Memory B cell (primary cell): ENCODE measurements at regions not wholly inside any gene's neighbourhood (a gene's known extent, or its start where the extent isn't known, plus 50 kb on each side); places are given as distances from the start of the nearest gene placed in this dataset.

Source experiments
- ATAC-seq: fragments of 150-1000 bp; cut with Tn5 transposase; 2 replicates; pipeline ENCODE4 v1.10.0; 2021; ENCODE audit warnings: low read depth, mild to moderate bottlenecking, moderate library complexity
- DNase-seq, 2 donors: peaks; one replicate each; pipeline ENCODE4 v3.0.0; 2022; ENCODE audit warnings: low spot score in 2 of 2
- H3K27ac Mint-ChIP-seq: one replicate; pipeline ENCODE4 v1.8.0; 2022; ENCODE audit warnings: mild to moderate bottlenecking, moderate library complexity, mixed read lengths
- H3K27me3 Mint-ChIP-seq: one replicate; pipeline ENCODE4 v1.8.0; 2022; ENCODE audit warnings: mixed read lengths
- H3K36me3 Mint-ChIP-seq: one replicate; pipeline ENCODE4 v1.8.0; 2022; ENCODE audit warnings: mild to moderate bottlenecking, mixed read lengths
- H3K4me1 Mint-ChIP-seq: one replicate; pipeline ENCODE4 v1.8.0; 2022; ENCODE audit warnings: mixed read lengths
- H3K4me3 Mint-ChIP-seq: one replicate; pipeline ENCODE4 v1.8.0; 2022; ENCODE audit warnings: mild to moderate bottlenecking, moderate library complexity, mixed read lengths
- H3K9me3 Mint-ChIP-seq: one replicate; pipeline ENCODE4 v1.8.0; 2022; ENCODE audit warnings: mixed read lengths

DNA sequence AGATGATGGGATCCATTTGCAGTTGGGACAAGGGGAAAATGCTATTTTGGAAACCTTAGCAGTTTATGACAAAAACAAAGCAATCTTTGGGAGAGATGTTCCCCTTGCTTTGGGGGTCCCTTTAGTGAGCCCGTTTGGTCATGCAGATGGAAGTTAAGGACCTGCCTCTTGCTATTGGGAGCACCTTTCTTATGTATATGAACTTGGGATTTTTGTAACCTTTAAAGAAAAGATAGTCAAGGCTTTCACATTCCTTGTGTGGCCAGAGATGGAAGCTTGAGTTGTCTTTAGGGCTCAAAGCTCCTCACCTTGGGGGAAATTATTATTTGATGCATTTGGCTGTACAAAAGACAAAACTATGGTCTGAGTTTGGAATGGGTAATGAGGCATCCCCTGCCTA lies 179.0 kb upstream of the PLPP4 start:
- no peak overlapping the region for H3K27ac Mint-ChIP-seq
- H3K27me3 Mint-ChIP-seq, result peaks cover 7% of the 10 kb centered on the region
- H3K36me3 Mint-ChIP-seq, result no peaks in the 10 kb centered on the region
- DNase-seq (no peak), ATAC-seq (no peak)
- no peaks in the 10 kb centered on the region for H3K4me1 Mint-ChIP-seq
- no peaks in the 10 kb centered on the region for H3K9me3 Mint-ChIP-seq
- H3K4me3 Mint-ChIP-seq, result no peak overlapping the region

DNA sequence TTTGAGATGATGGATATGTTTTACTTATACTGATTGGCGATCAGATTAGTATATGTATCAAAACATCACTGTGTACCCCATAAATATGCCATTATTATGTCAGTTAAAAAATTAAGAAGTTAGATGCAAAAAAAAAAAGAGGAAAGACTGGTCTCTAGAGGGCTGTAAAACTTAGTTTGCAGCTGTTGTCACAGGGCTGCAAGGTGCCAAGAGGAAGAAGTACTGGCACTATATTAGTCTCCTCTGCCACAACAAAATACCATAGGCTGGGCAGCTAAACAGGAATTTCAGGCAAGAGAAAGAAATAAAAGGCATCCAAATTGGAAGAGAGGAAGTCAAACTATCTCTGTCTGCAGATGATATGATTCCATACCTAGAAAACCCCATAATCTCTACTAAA lies 177.8 kb upstream of the PLPP4 start:
- Mint-ChIP-seq H3K27me3 (peaks cover 7% of the 10 kb centered on the region), H3K9me3 (no peaks in the 10 kb centered on the region), H3K27ac (no peak overlapping the region), H3K36me3 (no peaks in the 10 kb centered on the region), H3K4me1 (no peaks in the 10 kb centered on the region), H3K4me3 (no peak overlapping the region)
- ATAC-seq (no peak), DNase-seq (no peak)

DNA sequence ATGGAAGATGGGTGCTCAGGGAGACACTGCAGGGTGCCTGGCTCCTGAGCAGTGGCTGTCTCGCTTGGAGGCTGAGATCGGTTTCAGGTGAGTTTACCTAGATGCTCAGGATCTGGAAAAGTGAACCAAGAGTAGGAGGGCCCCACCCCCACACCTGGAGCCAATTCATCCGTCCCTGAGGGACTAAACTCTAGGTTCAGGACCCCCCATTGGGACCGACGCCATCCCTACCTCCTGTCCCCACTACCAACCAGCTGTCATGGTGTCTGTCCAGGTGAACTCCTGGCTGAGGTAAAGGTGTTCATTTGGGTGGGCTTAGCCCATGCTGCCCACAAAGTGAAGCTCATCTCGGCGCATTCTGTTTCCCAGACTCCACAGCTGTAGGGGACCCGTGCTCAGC lies 174.6 kb upstream of the PLPP4 start:
- no peaks in the 10 kb centered on the region for H3K4me1 Mint-ChIP-seq
- peaks cover 2% of the 10 kb centered on the region for H3K27me3 Mint-ChIP-seq
- no peaks in the 10 kb centered on the region for H3K36me3 Mint-ChIP-seq
- no peak overlapping the region for H3K4me3 Mint-ChIP-seq
- no peak overlapping the region for H3K27ac Mint-ChIP-seq
- ATAC-seq (no peak), DNase-seq (no peak)
- H3K9me3 Mint-ChIP-seq, result no peaks in the 10 kb centered on the region

GRCh38 chr10:120282846-120283492 lies 174.1 kb upstream of the PLPP4 start:
- Mint-ChIP-seq H3K27ac (no peak overlapping the region), H3K9me3 (no peaks in the 10 kb centered on the region), H3K27me3 (peaks cover 2% of the 10 kb centered on the region), H3K4me1 (no peaks in the 10 kb centered on the region), H3K4me3 (no peak overlapping the region), H3K36me3 (no peaks in the 10 kb centered on the region)
- ATAC-seq, result no peak
- no peak for DNase-seq

DNA sequence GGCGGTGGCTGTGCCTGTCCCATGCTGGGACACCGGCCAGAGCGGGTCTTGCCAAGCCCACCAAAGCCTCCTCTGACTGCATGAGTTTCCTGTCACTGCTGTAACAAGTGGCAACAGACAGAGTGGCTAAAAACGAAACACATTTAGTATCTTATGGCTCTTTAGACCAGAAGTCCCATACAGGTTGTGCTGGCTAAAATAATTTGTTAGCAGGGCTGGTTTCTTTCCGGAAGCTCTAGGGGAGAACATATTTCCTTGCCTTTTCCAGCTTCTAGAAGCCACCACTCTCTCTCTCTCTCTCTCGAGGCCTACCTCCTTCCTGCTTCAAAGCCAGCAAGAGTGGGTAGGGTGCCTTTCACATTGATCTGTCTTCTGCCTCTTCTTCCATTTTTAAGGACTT lies 171.6 kb upstream of the PLPP4 start:
- Mint-ChIP-seq H3K27me3 (peaks cover 6% of the 10 kb centered on the region), H3K36me3 (no peaks in the 10 kb centered on the region), H3K4me1 (no peaks in the 10 kb centered on the region), H3K27ac (no peak overlapping the region), H3K4me3 (no peak overlapping the region), H3K9me3 (no peaks in the 10 kb centered on the region)
- ATAC-seq (no peak), DNase-seq (no peak)

- Mint-ChIP-seq H3K4me1 (no peaks in the 10 kb centered on the region), H3K27ac (no peak overlapping the region), H3K9me3 (no peaks in the 10 kb centered on the region), H3K4me3 (no peak overlapping the region), H3K36me3 (no peaks in the 10 kb centered on the region), H3K27me3 (peaks cover 12% of the 10 kb centered on the region)
- DNase-seq (no peak), ATAC-seq (no peak)
Measured at GRCh38 chr10:120286280-120286679, 170.7 kb upstream of the PLPP4 start.

DNA sequence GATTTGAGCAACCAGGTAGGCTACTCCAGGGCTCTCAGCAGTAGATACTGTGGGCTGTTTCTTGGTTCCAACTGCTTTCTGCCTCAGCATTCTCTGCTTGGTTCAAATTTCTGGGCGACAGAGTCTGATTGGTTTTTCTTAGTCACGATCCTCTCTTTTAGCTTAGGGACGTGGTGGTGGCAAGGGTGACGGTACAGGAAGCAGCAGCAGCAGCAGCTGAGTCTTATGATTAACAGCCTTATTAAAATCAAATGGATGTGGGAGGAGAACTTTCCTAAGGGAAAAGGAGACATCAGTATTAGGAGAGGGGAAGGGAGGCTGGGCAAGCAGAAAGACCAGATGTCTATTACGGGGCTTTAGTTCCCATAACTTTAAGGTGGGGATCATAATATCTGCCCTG lies 156.5 kb upstream of the PLPP4 start:
- Mint-ChIP-seq H3K4me3 (no peak overlapping the region), H3K9me3 (peaks cover 6% of the 10 kb centered on the region), H3K27me3 (peaks cover 3% of the 10 kb centered on the region), H3K4me1 (no peaks in the 10 kb centered on the region), H3K27ac (no peak overlapping the region), H3K36me3 (no peaks in the 10 kb centered on the region)
- DNase-seq, result no peak
- ATAC-seq, result no peak

- H3K36me3 Mint-ChIP-seq, result no peaks in the 10 kb centered on the region
- H3K4me1 Mint-ChIP-seq, result no peaks in the 10 kb centered on the region
- no peak overlapping the region for H3K27ac Mint-ChIP-seq
- no peaks in the 10 kb centered on the region for H3K27me3 Mint-ChIP-seq
- no peak overlapping the region for H3K4me3 Mint-ChIP-seq
- DNase-seq (no peak), ATAC-seq (no peak)
- H3K9me3 Mint-ChIP-seq, result peaks cover 3% of the 10 kb centered on the region
Measured at GRCh38 chr10:120308589-120308988, 148.4 kb upstream of the PLPP4 start.

- Mint-ChIP-seq H3K27me3 (peaks cover 9% of the 10 kb centered on the region), H3K27ac (no peak overlapping the region), H3K4me1 (no peaks in the 10 kb centered on the region), H3K36me3 (no peaks in the 10 kb centered on the region), H3K4me3 (no peak overlapping the region), H3K9me3 (no peaks in the 10 kb centered on the region)
- DNase-seq (no peak), ATAC-seq (no peak)
Measured at GRCh38 chr10:120313715-120314114, 143.3 kb upstream of the PLPP4 start.

GRCh38 chr10:120314442-120314841 lies 142.6 kb upstream of the PLPP4 start:
- DNase-seq (no peak), ATAC-seq (no peak)
- Mint-ChIP-seq H3K27me3 (peaks cover 9% of the 10 kb centered on the region), H3K4me1 (no peaks in the 10 kb centered on the region), H3K4me3 (no peak overlapping the region), H3K27ac (no peak overlapping the region), H3K9me3 (no peaks in the 10 kb centered on the region), H3K36me3 (no peaks in the 10 kb centered on the region)

GRCh38 chr10:120318862-120319261 lies 138.2 kb upstream of the PLPP4 start:
- Mint-ChIP-seq H3K4me1 (no peaks in the 10 kb centered on the region), H3K9me3 (no peaks in the 10 kb centered on the region), H3K36me3 (no peaks in the 10 kb centered on the region), H3K4me3 (no peak overlapping the region), H3K27ac (no peak overlapping the region), H3K27me3 (peaks cover 16% of the 10 kb centered on the region)
- ATAC-seq, result no peak
- no peak for DNase-seq

GRCh38 chr10:120327675-120328074 lies 129.4 kb upstream of the PLPP4 start:
- Mint-ChIP-seq H3K4me3 (no peak overlapping the region), H3K9me3 (no peaks in the 10 kb centered on the region), H3K36me3 (no peaks in the 10 kb centered on the region), H3K27me3 (peaks cover 1% of the 10 kb centered on the region), H3K4me1 (no peaks in the 10 kb centered on the region), H3K27ac (no peak overlapping the region)
- ATAC-seq (no peak), DNase-seq (no peak)

GRCh38 chr10:120328647-120329046 lies 128.4 kb upstream of the PLPP4 start:
- Mint-ChIP-seq H3K27me3 (peaks cover 1% of the 10 kb centered on the region), H3K36me3 (no peaks in the 10 kb centered on the region), H3K4me1 (no peaks in the 10 kb centered on the region), H3K9me3 (no peaks in the 10 kb centered on the region), H3K27ac (no peak overlapping the region), H3K4me3 (no peak overlapping the region)
- DNase-seq, result no peak
- ATAC-seq, result no peak

DNA sequence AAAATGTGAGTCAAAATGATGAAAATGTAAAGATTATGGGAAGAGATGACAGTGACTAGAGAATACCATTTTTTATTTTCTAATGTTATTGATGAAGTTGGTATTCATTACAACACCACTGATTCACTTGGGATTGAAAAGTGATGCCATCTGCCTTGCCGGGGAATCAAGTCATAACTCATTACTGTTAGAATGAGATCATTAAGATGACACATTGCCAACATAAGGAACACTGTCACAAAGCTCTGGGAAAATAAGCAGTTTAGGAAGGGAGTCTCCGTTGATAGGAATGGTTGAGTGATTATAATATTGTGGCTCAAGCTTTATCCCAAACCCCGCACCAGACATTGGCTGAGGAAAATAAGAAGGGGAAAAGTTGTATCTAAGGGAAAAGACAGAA lies 121.5 kb upstream of the PLPP4 start:
- DNase-seq (no peak), ATAC-seq (no peak)
- Mint-ChIP-seq H3K4me3 (no peak overlapping the region), H3K27me3 (peaks cover 2% of the 10 kb centered on the region), H3K4me1 (no peaks in the 10 kb centered on the region), H3K36me3 (no peaks in the 10 kb centered on the region), H3K9me3 (no peaks in the 10 kb centered on the region), H3K27ac (no peak overlapping the region)

DNA sequence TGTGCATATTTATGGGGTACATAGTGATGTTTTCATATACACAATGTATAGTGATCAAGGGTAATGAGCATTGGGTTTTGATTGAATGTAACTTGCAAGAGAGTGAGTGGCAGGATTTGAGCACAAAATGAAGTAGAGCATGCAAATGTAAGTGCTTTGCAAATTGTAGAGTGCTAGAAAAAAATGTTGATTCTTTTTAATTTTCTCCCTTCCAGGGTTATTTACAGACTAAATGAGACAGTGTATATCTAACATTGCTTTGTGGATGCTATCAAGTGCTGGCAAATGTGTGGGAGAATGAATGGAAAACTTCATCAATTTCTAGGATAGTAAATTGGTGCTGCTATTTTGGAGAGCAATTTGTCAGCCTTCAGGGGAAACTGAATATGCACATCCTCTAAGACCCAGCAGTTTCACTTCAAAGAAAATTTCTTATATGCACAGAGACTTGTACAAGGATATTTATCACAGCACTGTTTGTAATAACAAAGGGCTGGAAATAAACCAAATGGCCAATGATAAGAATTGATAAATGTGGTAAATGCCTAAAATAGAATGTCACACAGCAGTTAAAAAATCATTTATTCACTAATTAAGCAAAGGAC lies 120.6 kb upstream of the PLPP4 start:
- H3K4me1 Mint-ChIP-seq, result no peaks in the 10 kb centered on the region
- DNase-seq (no peak), ATAC-seq (no peak)
- peaks cover 6% of the 10 kb centered on the region for H3K27me3 Mint-ChIP-seq
- no peak overlapping the region for H3K27ac Mint-ChIP-seq
- no peaks in the 10 kb centered on the region for H3K9me3 Mint-ChIP-seq
- H3K4me3 Mint-ChIP-seq, result no peak overlapping the region
- H3K36me3 Mint-ChIP-seq, result no peaks in the 10 kb centered on the region
